ENCODE measurements at regions not wholly inside any gene's neighbourhood (a gene's known extent, or its start where the extent isn't known, plus 50 kb on each side); places are given as distances from the start of the nearest gene placed in this dataset.

GRCh38 chr14:34348592-34348991, 113.4 kb downstream of the SPTSSA start:
- peak; percentile 24 for DNase-seq

- peak; percentile 68 for DNase-seq
These were observed 114.4 kb downstream of the SPTSSA start for GRCh38 chr14:34347683-34348082.

- no peak for DNase-seq
These were observed 116.1 kb downstream of the SPTSSA start for GRCh38 chr14:34345718-34346465.

GRCh38 chr14:34344318-34344717, 117.7 kb downstream of the SPTSSA start:
- no peak for DNase-seq

GRCh38 chr14:34340025-34340625, 121.9 kb downstream of the SPTSSA start:
- DNase-seq = no peak

GRCh38 chr14:34338056-34338455, 124.0 kb downstream of the SPTSSA start:
- DNase-seq = no peak

GRCh38 chr14:34336501-34336900, 125.5 kb downstream of the SPTSSA start:
- no peak for DNase-seq

- no peak for DNase-seq
These were observed 126.1 kb downstream of the SPTSSA start for GRCh38 chr14:34335968-34336367.

- DNase-seq = no peak
These were observed 127.7 kb downstream of the SPTSSA start for GRCh38 chr14:34334329-34334728.

- DNase-seq = peak; percentile 98
These were observed 130.1 kb downstream of the SPTSSA start for GRCh38 chr14:34331728-34332623.

GRCh38 chr14:34330846-34331245, 131.2 kb downstream of the SPTSSA start:
- DNase-seq = no peak

- DNase-seq = no peak
These were observed 132.7 kb downstream of the SPTSSA start for GRCh38 chr14:34329301-34329700.

- DNase-seq = no peak
These were observed 133.9 kb downstream of the SPTSSA start for GRCh38 chr14:34328178-34328577.

- DNase-seq = no peak
These were observed 136.5 kb downstream of the SPTSSA start for GRCh38 chr14:34325493-34325892.

GRCh38 chr14:34324363-34324795, 137.7 kb downstream of the SPTSSA start:
- peak; percentile 73 for DNase-seq

- peak; percentile 93 for DNase-seq
These were observed 139.1 kb downstream of the SPTSSA start for GRCh38 chr14:34322940-34323418.

GRCh38 chr14:34319140-34319539, 142.9 kb downstream of the SPTSSA start:
- no peak for DNase-seq

GRCh38 chr14:34318014-34318413, 144.0 kb downstream of the SPTSSA start:
- no peak for DNase-seq

GRCh38 chr14:34310724-34311123, 151.3 kb downstream of the SPTSSA start:
- no peak for DNase-seq

GRCh38 chr14:34303811-34304210, 158.2 kb downstream of the SPTSSA start:
- no peak for DNase-seq

GRCh38 chr14:34302654-34303053, 159.4 kb downstream of the SPTSSA start:
- DNase-seq = peak; percentile 72

GRCh38 chr14:34300882-34301734, 160.9 kb downstream of the SPTSSA start:
- DNase-seq = peak; percentile 93

Data from NCI-H2029 (cell line).